GM18511 (cell line): ENCODE measurements at regions not wholly inside any gene's neighbourhood (a gene's known extent, or its start where the extent isn't known, plus 50 kb on each side); places are given as distances from the start of the nearest gene placed in this dataset.
"Not testable (repeated sequence)": the region's sequence is repeated elsewhere in the genome, so short reads cannot be mapped to it uniquely, and the experiment has no call there.

ENCODE experiments used
- ATAC-seq: cut with Tn5 transposase; IDR thresholded peaks from one replicate; pipeline ENCODE4 v1.9.1; 2021; ENCODE audit warnings: mild to moderate bottlenecking, moderate library complexity; ENCODE audit not compliant: unreplicated experiment

- ATAC-seq, result no peak
Measured at GRCh38 chr1:198416296-198416695, 124.2 kb downstream of the ATP6V1G3 start.

GRCh38 chr1:198411240-198411639, 129.2 kb downstream of the ATP6V1G3 start:
- no peak for ATAC-seq

- no peak for ATAC-seq
Measured at GRCh38 chr1:198408716-198409115, 131.8 kb downstream of the ATP6V1G3 start.

GRCh38 chr1:198404632-198405031, 135.8 kb downstream of the ATP6V1G3 start:
- not testable (repeated sequence) for ATAC-seq

- ATAC-seq, result no peak
Measured at GRCh38 chr1:198400063-198400462, 140.4 kb downstream of the ATP6V1G3 start.

GRCh38 chr1:198399452-198399851, 141.0 kb downstream of the ATP6V1G3 start:
- ATAC-seq, result no peak

GRCh38 chr1:198397208-198397808, 143.2 kb downstream of the ATP6V1G3 start:
- no peak for ATAC-seq

GRCh38 chr1:198391393-198392020, 149.0 kb downstream of the ATP6V1G3 start:
- no peak for ATAC-seq

- no peak for ATAC-seq
Measured at GRCh38 chr1:198387587-198387986, 152.9 kb downstream of the ATP6V1G3 start.

GRCh38 chr1:198380275-198380674, 160.2 kb downstream of the ATP6V1G3 start:
- no peak for ATAC-seq

GRCh38 chr1:198377702-198378101, 162.8 kb downstream of the ATP6V1G3 start:
- no peak for ATAC-seq

- no peak for ATAC-seq
Measured at GRCh38 chr1:198374288-198374687, 166.2 kb downstream of the ATP6V1G3 start.

GRCh38 chr1:198373376-198373775, 167.1 kb downstream of the ATP6V1G3 start:
- ATAC-seq, result no peak
